Mammary epithelial cell (primary cell): ENCODE measurements at regions not wholly inside any gene's neighbourhood (a gene's known extent, or its start where the extent isn't known, plus 50 kb on each side); places are given as distances from the start of the nearest gene placed in this dataset.

Source experiments
- EZH2 ChIP-seq: IDR thresholded peaks from 2 replicates; pipeline ENCODE4 v1.6.1; 2012; ENCODE audit warnings: low read length, inconsistent platforms, borderline replicate concordance
- TF ChIP-seq, protein P1 (sequence below), 2 donors: IDR thresholded peaks in 1 of 2; conservative IDR thresholded peaks in 1 of 2; 2 replicates each; pipeline ENCODE4 v1.5.1; 2011 to 2012; ENCODE audit warnings: inconsistent platforms in 2 of 2, low read length in 2 of 2, mild to moderate bottlenecking in 2 of 2, control low read depth in 1 of 2, low read depth in 1 of 2; ENCODE audit not compliant: insufficient read depth in 1 of 2; ENCODE audit errors: extremely low read depth in 1 of 2

GRCh38 chr13:39955560-39955959 is 300.1 kb downstream of the COG6 start:
- TF ChIP-seq, protein P1, sequence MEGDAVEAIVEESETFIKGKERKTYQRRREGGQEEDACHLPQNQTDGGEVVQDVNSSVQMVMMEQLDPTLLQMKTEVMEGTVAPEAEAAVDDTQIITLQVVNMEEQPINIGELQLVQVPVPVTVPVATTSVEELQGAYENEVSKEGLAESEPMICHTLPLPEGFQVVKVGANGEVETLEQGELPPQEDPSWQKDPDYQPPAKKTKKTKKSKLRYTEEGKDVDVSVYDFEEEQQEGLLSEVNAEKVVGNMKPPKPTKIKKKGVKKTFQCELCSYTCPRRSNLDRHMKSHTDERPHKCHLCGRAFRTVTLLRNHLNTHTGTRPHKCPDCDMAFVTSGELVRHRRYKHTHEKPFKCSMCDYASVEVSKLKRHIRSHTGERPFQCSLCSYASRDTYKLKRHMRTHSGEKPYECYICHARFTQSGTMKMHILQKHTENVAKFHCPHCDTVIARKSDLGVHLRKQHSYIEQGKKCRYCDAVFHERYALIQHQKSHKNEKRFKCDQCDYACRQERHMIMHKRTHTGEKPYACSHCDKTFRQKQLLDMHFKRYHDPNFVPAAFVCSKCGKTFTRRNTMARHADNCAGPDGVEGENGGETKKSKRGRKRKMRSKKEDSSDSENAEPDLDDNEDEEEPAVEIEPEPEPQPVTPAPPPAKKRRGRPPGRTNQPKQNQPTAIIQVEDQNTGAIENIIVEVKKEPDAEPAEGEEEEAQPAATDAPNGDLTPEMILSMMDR (conservative IDR thresholded peaks at IDR 0.05 in 1 of 2, IDR thresholded peaks at IDR 0.05 in 1 of 2; ENCODE audit: extremely low read depth in 1 of 2, insufficient read depth in 1 of 2, low read depth in 1 of 2, low read length in 2 of 2): no peak
- no peak for TF ChIP-seq EZH2
